ENCODE measurements at regions not wholly inside any gene's neighbourhood (a gene's known extent, or its start where the extent isn't known, plus 50 kb on each side); places are given as distances from the start of the nearest gene placed in this dataset.
"Not testable (repeated sequence)": the region's sequence is repeated elsewhere in the genome, so short reads cannot be mapped to it uniquely, and the experiment has no call there.

- TF ChIP-seq CTCF (IDR thresholded peaks at IDR 0.05; ENCODE audit: insufficient read depth, low read depth, low read length); EZH2 (IDR thresholded peaks at IDR 0.05; ENCODE audit: insufficient read depth, low read length): not testable (repeated sequence)
Observed at GRCh38 chr16:88159897-88160335, 208.7 kb downstream of the BANP start.
